A673 (cell line): ENCODE measurements at regions not wholly inside any gene's neighbourhood (a gene's known extent, or its start where the extent isn't known, plus 50 kb on each side); places are given as distances from the start of the nearest gene placed in this dataset.

Experiments used
- CTCF ChIP-seq: fragments of 300-800, 200-600 bp; sonication (generic); conservative IDR thresholded peaks from 2 replicates; pipeline ENCODE4 v1.5.1; 2017; ENCODE audit warnings: low read depth, mild to moderate bottlenecking, antibody characterized with exemption, low read length, moderate library complexity, mixed read lengths
- EZH2 ChIP-seq: fragments of 200-600 bp; sonication (generic); IDR thresholded peaks from 2 replicates; pipeline ENCODE4 v1.6.1; 2017; ENCODE audit warnings: borderline replicate concordance, low read depth, mild to moderate bottlenecking, mixed read lengths, antibody characterized with exemption, low read length; ENCODE audit not compliant: poor library complexity, severe bottlenecking

- TF ChIP-seq EZH2 (no peak), CTCF (no peak)
Measured at GRCh38 chr17:54270499-54270898, 447.8 kb downstream of the KIF2B start.
